SK-N-SH (cell line): ENCODE measurements at regions not wholly inside any gene's neighbourhood (a gene's known extent, or its start where the extent isn't known, plus 50 kb on each side); places are given as distances from the start of the nearest gene placed in this dataset.

Source experiments
- CTCF ChIA-PET: fragments of 300-600, 350-600 bp; formaldehyde crosslinking; extraction: SDS; loops from one replicate; lab custom pipeline; 2021; lab: Yijun Ruan, JAX
- POLR2A ChIA-PET: fragments of 350-600 bp; sonication (Branson Sonifier 250); formaldehyde crosslinking; extraction: SDS; loops from one replicate; lab custom pipeline; 2020; ENCODE audit warnings: antibody characterized with exemption, inconsistent platforms; lab: Yijun Ruan, JAX
- DNase-seq: peaks from one replicate; pipeline ENCODE4 v3.0.0; 2012
- H2AFZ ChIP-seq: fragments of 200-600 bp; sonication (generic); 2 replicates; pipeline ENCODE4 v1.8.1; 2016; ENCODE audit warnings: antibody characterized with exemption, mild to moderate bottlenecking, low read depth
- H3F3A ChIP-seq: fragments of 200-600 bp; sonication (generic); replicated peaks from 2 replicates; pipeline ENCODE3; 2016; ENCODE audit warnings: antibody characterized with exemption, mild to moderate bottlenecking; ENCODE audit not compliant: insufficient read depth
- H3K27ac ChIP-seq, 2 experiments: fragments of 200-500 bp in 1 of 2; fragments of 200-600 bp in 1 of 2; sonication (Bioruptor generic) in 1 of 2; sonication (generic), shearing (Covaris generic) in 1 of 2; 2 replicates each; pipeline versions ENCODE4 v1.5.1 to v1.6.1; 2014 to 2016; ENCODE audit warnings: low read depth in 2 of 2, inconsistent platforms in 1 of 2, low read length in 1 of 2, mild to moderate bottlenecking in 1 of 2, mixed read lengths in 1 of 2
- H3K27me3 ChIP-seq: fragments of 200-600 bp; sonication (generic), shearing (Covaris generic); 2 replicates; pipeline ENCODE4 v1.6.1; 2016; ENCODE audit warnings: mixed run types; ENCODE audit not compliant: insufficient read depth
- H3K36me3 ChIP-seq, 2 experiments: fragments of 200-500 bp in 1 of 2; fragments of 200-600 bp in 1 of 2; sonication (Bioruptor generic) in 1 of 2; sonication (generic) in 1 of 2; replicated peaks in 1 of 2; 2 replicates each; pipeline versions ENCODE3 to v1.5.1; 2014 to 2016; ENCODE audit warnings: low read length in 1 of 2, mild to moderate bottlenecking in 1 of 2; ENCODE audit not compliant: insufficient read depth in 2 of 2, control insufficient read depth in 1 of 2
- H3K4me1 ChIP-seq, 2 experiments: fragments of 200-500 bp in 1 of 2; fragments of 200-600 bp in 1 of 2; sonication (Bioruptor generic) in 1 of 2; sonication (generic), shearing (Covaris generic) in 1 of 2; 2 replicates each; pipeline versions ENCODE4 v1.5.1 to v1.6.1; 2014 to 2016; ENCODE audit warnings: low read depth in 1 of 2, low read length in 1 of 2, mixed run types in 1 of 2; ENCODE audit not compliant: insufficient read depth in 2 of 2, control insufficient read depth in 1 of 2
- H3K4me2 ChIP-seq: fragments of 200-600 bp; sonication (generic), shearing (Covaris generic); 2 replicates; pipeline ENCODE4 v1.6.1; 2017; ENCODE audit warnings: mixed run types
- H3K4me3 ChIP-seq, 2 experiments: fragments of 200-500 bp in 1 of 2; fragments of 200-600 bp in 1 of 2; sonication (Bioruptor generic) in 1 of 2; sonication (generic), shearing (Covaris generic) in 1 of 2; 2 replicates each; pipeline versions ENCODE4 v1.5.1 to v1.8.1; 2014 to 2016; ENCODE audit warnings: low read depth in 2 of 2, inconsistent platforms in 1 of 2, low read length in 1 of 2, mild to moderate bottlenecking in 1 of 2, mixed read lengths in 1 of 2, moderate library complexity in 1 of 2
- H3K79me2 ChIP-seq: fragments of 200-600 bp; sonication (generic); 2 replicates; pipeline ENCODE4 v1.8.1; 2017; ENCODE audit warnings: mild to moderate bottlenecking; ENCODE audit not compliant: insufficient read depth
- H3K9ac ChIP-seq: fragments of 200-600 bp; sonication (generic); 2 replicates; pipeline ENCODE4 v1.6.1; 2017; ENCODE audit warnings: mixed run types
- H3K9me2 ChIP-seq: fragments of 200-600 bp; sonication (generic); 2 replicates; pipeline ENCODE4 v1.6.1; 2017; ENCODE audit warnings: mixed run types
- H3K9me3 ChIP-seq: fragments of 200-600 bp; sonication (generic); 2 replicates; pipeline ENCODE4 v1.6.1; 2017; ENCODE audit warnings: mixed run types, mild to moderate bottlenecking, moderate library complexity
- H4K20me1 ChIP-seq: fragments of 200-600 bp; sonication (generic); 2 replicates; pipeline ENCODE4 v1.6.1; 2017; ENCODE audit warnings: mild to moderate bottlenecking, mixed run types; ENCODE audit not compliant: insufficient read depth
- CHD2 ChIP-seq: fragments of 150-350 bp; IDR thresholded peaks from 2 replicates; pipeline ENCODE4 v1.6.1; 2018; ENCODE audit warnings: low read length; ENCODE audit not compliant: partially characterized antibody
- ELF1 ChIP-seq: IDR thresholded peaks from 2 replicates; pipeline ENCODE4 v1.4.0; 2012
- EP300 ChIP-seq, 2 experiments: IDR thresholded peaks; 2 replicates each; pipeline versions ENCODE4 v1.4.0 to v1.6.1; 2012; ENCODE audit warnings: borderline replicate concordance in 1 of 2, low read depth in 1 of 2, low read length in 1 of 2
- FOXM1 ChIP-seq: IDR thresholded peaks from 2 replicates; pipeline ENCODE4 v1.4.0; 2012; ENCODE audit warnings: low read depth, mild to moderate bottlenecking
- JUND ChIP-seq: IDR thresholded peaks from 2 replicates; pipeline ENCODE4 v1.4.0; 2012
- MEF2A ChIP-seq: IDR thresholded peaks from 2 replicates; pipeline ENCODE4 v1.4.0; 2012; ENCODE audit warnings: low read depth, borderline replicate concordance
- NFIC ChIP-seq: IDR thresholded peaks from 2 replicates; pipeline ENCODE4 v1.4.0; 2012; ENCODE audit warnings: borderline replicate concordance
- POLR2AphosphoS5 ChIP-seq: IDR thresholded peaks from 2 replicates; pipeline ENCODE4 v1.6.1; 2012; ENCODE audit warnings: low read depth, low read length
- RAD21 ChIP-seq: IDR thresholded peaks from 2 replicates; pipeline ENCODE4 v1.6.1; 2012; ENCODE audit warnings: mild to moderate bottlenecking, low read length
- RCOR1 ChIP-seq: fragments of 150-350 bp; IDR thresholded peaks from 2 replicates; pipeline ENCODE4 v1.6.1; 2017; ENCODE audit warnings: antibody characterized with exemption, low read length
- RFX5 ChIP-seq: IDR thresholded peaks from 2 replicates; pipeline ENCODE4 v1.6.1; 2012; ENCODE audit warnings: mild to moderate bottlenecking, improper control_type of control experiment, low read length
- RXRA ChIP-seq: IDR thresholded peaks from 2 replicates; pipeline ENCODE4 v1.4.0; 2012; ENCODE audit warnings: low read depth, mild to moderate bottlenecking, borderline replicate concordance
- YY1 ChIP-seq: IDR thresholded peaks from 2 replicates; pipeline ENCODE4 v1.4.0; 2012; ENCODE audit warnings: low read depth, mild to moderate bottlenecking
- WGBS: methylation state at CpG from one replicate; pipeline ENCODE4 v1.1.6; 2017; ENCODE audit warnings: low lambda C conversion rate; 5-methylcytosine and 5-hydroxymethylcytosine counted together
- TF ChIP-seq, protein P1 (sequence below): IDR thresholded peaks from 2 replicates; pipeline ENCODE4 v1.4.0; 2012; ENCODE audit warnings: low read depth, borderline replicate concordance
- TF ChIP-seq, protein P2 (sequence below): fragments of 200-600 bp; sonication (generic); IDR thresholded peaks from 2 replicates; pipeline ENCODE4 v1.6.1; 2017; ENCODE audit warnings: antibody characterized with exemption, mild to moderate bottlenecking, moderate library complexity
- TF ChIP-seq, protein P3 (sequence below): IDR thresholded peaks from 2 replicates; pipeline ENCODE4 v1.6.1; 2012; ENCODE audit warnings: mild to moderate bottlenecking, low read depth, low read length, moderate library complexity
- TF ChIP-seq, protein P4 (sequence below): IDR thresholded peaks from 2 replicates; pipeline ENCODE4; 2012
- TF ChIP-seq, protein P5 (sequence below): IDR thresholded peaks from 2 replicates; pipeline ENCODE4 v1.4.0; 2012; ENCODE audit warnings: low read depth

DNA sequence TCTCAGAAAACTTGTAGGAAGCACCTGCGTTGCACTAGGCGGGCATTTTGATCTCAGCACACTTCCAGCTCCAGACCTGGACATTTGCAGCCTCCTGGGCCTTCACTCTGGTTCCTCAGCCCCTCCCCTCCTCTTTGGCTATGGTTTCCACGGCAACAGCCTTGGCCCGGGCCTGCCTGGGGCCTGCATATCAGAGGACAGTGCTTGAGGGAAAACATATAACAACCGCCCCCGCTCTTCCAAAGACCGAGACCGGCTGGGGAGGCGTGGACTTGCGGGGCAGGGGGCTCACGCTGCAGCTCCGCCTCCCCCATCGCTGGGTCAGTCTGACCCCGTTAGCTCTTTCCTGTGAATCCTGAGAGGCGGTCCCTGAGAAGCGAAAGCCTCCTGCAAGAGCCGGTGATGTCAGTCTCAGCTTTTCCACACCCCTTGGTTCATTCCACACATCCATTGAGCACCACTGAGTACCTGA is 125.7 kb upstream of the PEG3 start:
- H3K9me2 ChIP-seq, result no peaks in the 10 kb centered on the region
- H3F3A ChIP-seq, result no peaks in the 10 kb centered on the region
- peak; percentile 29 for DNase-seq
- no peak overlapping the region for H3K27ac ChIP-seq
- TF ChIP-seq RXRA, result no peak
- TF ChIP-seq JUND, result no peak
- TF ChIP-seq FOXM1, result no peak
- TF ChIP-seq POLR2AphosphoS5, result no peak
- TF ChIP-seq, protein P1, sequence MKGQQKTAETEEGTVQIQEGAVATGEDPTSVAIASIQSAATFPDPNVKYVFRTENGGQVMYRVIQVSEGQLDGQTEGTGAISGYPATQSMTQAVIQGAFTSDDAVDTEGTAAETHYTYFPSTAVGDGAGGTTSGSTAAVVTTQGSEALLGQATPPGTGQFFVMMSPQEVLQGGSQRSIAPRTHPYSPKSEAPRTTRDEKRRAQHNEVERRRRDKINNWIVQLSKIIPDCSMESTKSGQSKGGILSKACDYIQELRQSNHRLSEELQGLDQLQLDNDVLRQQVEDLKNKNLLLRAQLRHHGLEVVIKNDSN, result no peak
- no peak for TF ChIP-seq RCOR1
- no peak for TF ChIP-seq ELF1
- no peak for TF ChIP-seq EP300 (IDR thresholded peaks at IDR 0.05; ENCODE audit: borderline replicate concordance in 1 of 2, low read depth in 1 of 2, low read length in 1 of 2)
- TF ChIP-seq CHD2, result no peak
- no peak for TF ChIP-seq YY1
- TF ChIP-seq MEF2A, result no peak
- TF ChIP-seq NFIC, result no peak
- TF ChIP-seq, protein P2, sequence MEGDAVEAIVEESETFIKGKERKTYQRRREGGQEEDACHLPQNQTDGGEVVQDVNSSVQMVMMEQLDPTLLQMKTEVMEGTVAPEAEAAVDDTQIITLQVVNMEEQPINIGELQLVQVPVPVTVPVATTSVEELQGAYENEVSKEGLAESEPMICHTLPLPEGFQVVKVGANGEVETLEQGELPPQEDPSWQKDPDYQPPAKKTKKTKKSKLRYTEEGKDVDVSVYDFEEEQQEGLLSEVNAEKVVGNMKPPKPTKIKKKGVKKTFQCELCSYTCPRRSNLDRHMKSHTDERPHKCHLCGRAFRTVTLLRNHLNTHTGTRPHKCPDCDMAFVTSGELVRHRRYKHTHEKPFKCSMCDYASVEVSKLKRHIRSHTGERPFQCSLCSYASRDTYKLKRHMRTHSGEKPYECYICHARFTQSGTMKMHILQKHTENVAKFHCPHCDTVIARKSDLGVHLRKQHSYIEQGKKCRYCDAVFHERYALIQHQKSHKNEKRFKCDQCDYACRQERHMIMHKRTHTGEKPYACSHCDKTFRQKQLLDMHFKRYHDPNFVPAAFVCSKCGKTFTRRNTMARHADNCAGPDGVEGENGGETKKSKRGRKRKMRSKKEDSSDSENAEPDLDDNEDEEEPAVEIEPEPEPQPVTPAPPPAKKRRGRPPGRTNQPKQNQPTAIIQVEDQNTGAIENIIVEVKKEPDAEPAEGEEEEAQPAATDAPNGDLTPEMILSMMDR, result no peak
- TF ChIP-seq, protein P3, sequence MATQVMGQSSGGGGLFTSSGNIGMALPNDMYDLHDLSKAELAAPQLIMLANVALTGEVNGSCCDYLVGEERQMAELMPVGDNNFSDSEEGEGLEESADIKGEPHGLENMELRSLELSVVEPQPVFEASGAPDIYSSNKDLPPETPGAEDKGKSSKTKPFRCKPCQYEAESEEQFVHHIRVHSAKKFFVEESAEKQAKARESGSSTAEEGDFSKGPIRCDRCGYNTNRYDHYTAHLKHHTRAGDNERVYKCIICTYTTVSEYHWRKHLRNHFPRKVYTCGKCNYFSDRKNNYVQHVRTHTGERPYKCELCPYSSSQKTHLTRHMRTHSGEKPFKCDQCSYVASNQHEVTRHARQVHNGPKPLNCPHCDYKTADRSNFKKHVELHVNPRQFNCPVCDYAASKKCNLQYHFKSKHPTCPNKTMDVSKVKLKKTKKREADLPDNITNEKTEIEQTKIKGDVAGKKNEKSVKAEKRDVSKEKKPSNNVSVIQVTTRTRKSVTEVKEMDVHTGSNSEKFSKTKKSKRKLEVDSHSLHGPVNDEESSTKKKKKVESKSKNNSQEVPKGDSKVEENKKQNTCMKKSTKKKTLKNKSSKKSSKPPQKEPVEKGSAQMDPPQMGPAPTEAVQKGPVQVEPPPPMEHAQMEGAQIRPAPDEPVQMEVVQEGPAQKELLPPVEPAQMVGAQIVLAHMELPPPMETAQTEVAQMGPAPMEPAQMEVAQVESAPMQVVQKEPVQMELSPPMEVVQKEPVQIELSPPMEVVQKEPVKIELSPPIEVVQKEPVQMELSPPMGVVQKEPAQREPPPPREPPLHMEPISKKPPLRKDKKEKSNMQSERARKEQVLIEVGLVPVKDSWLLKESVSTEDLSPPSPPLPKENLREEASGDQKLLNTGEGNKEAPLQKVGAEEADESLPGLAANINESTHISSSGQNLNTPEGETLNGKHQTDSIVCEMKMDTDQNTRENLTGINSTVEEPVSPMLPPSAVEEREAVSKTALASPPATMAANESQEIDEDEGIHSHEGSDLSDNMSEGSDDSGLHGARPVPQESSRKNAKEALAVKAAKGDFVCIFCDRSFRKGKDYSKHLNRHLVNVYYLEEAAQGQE, result no peak
- no peak for TF ChIP-seq RAD21
- no peak for TF ChIP-seq RFX5
- TF ChIP-seq, protein P4, sequence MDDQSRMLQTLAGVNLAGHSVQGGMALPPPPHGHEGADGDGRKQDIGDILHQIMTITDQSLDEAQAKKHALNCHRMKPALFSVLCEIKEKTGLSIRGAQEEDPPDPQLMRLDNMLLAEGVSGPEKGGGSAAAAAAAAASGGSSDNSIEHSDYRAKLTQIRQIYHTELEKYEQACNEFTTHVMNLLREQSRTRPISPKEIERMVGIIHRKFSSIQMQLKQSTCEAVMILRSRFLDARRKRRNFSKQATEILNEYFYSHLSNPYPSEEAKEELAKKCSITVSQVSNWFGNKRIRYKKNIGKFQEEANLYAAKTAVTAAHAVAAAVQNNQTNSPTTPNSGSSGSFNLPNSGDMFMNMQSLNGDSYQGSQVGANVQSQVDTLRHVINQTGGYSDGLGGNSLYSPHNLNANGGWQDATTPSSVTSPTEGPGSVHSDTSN, result no peak
- TF ChIP-seq, protein P5, sequence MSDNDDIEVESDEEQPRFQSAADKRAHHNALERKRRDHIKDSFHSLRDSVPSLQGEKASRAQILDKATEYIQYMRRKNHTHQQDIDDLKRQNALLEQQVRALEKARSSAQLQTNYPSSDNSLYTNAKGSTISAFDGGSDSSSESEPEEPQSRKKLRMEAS, result no peak
- TF ChIP-seq, all 33 proteins: peak for 0
- Histone ChIP-seq H3K9ac (no peak overlapping the region), H3K4me1 (no peaks in the 10 kb centered on the region), H2AFZ (no peak overlapping the region), H3K4me2 (no peak overlapping the region), H3K4me3 (no peak overlapping the region), H3K9me3 (no peaks in the 10 kb centered on the region), H3K36me3 (no peaks in the 10 kb centered on the region), H4K20me1 (no peaks in the 10 kb centered on the region), H3K27me3 (no peaks in the 10 kb centered on the region), H3K79me2 (no peaks in the 10 kb centered on the region)
- CTCF ChIA-PET, result no interaction called here
- 55% methylated on average over 12 of the region's 17 CpGs for WGBS
- POLR2A ChIA-PET, result no interaction called here
